ENCODE measurements at regions not wholly inside any gene's neighbourhood (a gene's known extent, or its start where the extent isn't known, plus 50 kb on each side); places are given as distances from the start of the nearest gene placed in this dataset.

- no peak overlapping the region for H3K4me3 ChIP-seq (ENCODE audit: low read length)
- H3K36me3 ChIP-seq (ENCODE audit: control insufficient read depth, insufficient read depth, low read length): no peaks in the 10 kb centered on the region
- H3K27ac ChIP-seq (ENCODE audit: low read length): no peak overlapping the region
- no peaks in the 10 kb centered on the region for H3K27me3 ChIP-seq (ENCODE audit: control insufficient read depth, insufficient read depth, low read length)
- WGBS (ENCODE audit: insufficient coverage, insufficient read length): no CpG with 5 or more reads among the region's 3 CpGs
- DNase-seq (ENCODE audit: low read depth, low spot score): no peak
- H3K4me1 ChIP-seq (ENCODE audit: control insufficient read depth, insufficient read depth, low read length): no peaks in the 10 kb centered on the region
- no peaks in the 10 kb centered on the region for H3K9me3 ChIP-seq (ENCODE audit: control insufficient read depth, insufficient read depth, low read length)
Measured at GRCh38 chr4:11514003-11514402, 85.3 kb upstream of the HS3ST1 start.

- Histone ChIP-seq H3K4me1 (ENCODE audit: control insufficient read depth, insufficient read depth, low read length) (no peaks in the 10 kb centered on the region), H3K9me3 (ENCODE audit: control insufficient read depth, insufficient read depth, low read length) (no peaks in the 10 kb centered on the region), H3K27me3 (ENCODE audit: control insufficient read depth, insufficient read depth, low read length) (no peaks in the 10 kb centered on the region), H3K27ac (ENCODE audit: low read length) (no peak overlapping the region), H3K4me3 (ENCODE audit: low read length) (no peak overlapping the region), H3K36me3 (ENCODE audit: control insufficient read depth, insufficient read depth, low read length) (no peaks in the 10 kb centered on the region)
- no peak for DNase-seq (ENCODE audit: low read depth, low spot score)
- WGBS (ENCODE audit: insufficient coverage, insufficient read length): no CpG with 5 or more reads among the region's 1 CpG
Measured at GRCh38 chr4:11512871-11513270, 84.2 kb upstream of the HS3ST1 start.

- DNase-seq (ENCODE audit: low read depth, low spot score): no peak
Measured at GRCh38 chr4:11511321-11511720, 82.6 kb upstream of the HS3ST1 start.

GRCh38 chr4:11507920-11508319 lies 79.2 kb upstream of the HS3ST1 start:
- no CpG with 5 or more reads among the region's 3 CpGs for WGBS (ENCODE audit: insufficient coverage, insufficient read length)
- H3K9me3 ChIP-seq (ENCODE audit: control insufficient read depth, insufficient read depth, low read length): no peaks in the 10 kb centered on the region
- H3K36me3 ChIP-seq (ENCODE audit: control insufficient read depth, insufficient read depth, low read length): no peaks in the 10 kb centered on the region
- H3K4me3 ChIP-seq (ENCODE audit: low read length): no peak overlapping the region
- no peak for DNase-seq (ENCODE audit: low read depth, low spot score)
- no peak overlapping the region for H3K27ac ChIP-seq (ENCODE audit: low read length)
- no peaks in the 10 kb centered on the region for H3K27me3 ChIP-seq (ENCODE audit: control insufficient read depth, insufficient read depth, low read length)
- no peaks in the 10 kb centered on the region for H3K4me1 ChIP-seq (ENCODE audit: control insufficient read depth, insufficient read depth, low read length)

More at GRCh38 chr4:11511321-11511720, 82.6 kb upstream of the HS3ST1 start:
- Histone ChIP-seq H3K27ac (ENCODE audit: low read length) (no peak overlapping the region), H3K9me3 (ENCODE audit: control insufficient read depth, insufficient read depth, low read length) (no peaks in the 10 kb centered on the region), H3K36me3 (ENCODE audit: control insufficient read depth, insufficient read depth, low read length) (no peaks in the 10 kb centered on the region), H3K27me3 (ENCODE audit: control insufficient read depth, insufficient read depth, low read length) (no peaks in the 10 kb centered on the region), H3K4me3 (ENCODE audit: low read length) (no peak overlapping the region), H3K4me1 (ENCODE audit: control insufficient read depth, insufficient read depth, low read length) (no peaks in the 10 kb centered on the region)
- no CpG with 5 or more reads among the region's 3 CpGs for WGBS (ENCODE audit: insufficient coverage, insufficient read length)

DNA sequence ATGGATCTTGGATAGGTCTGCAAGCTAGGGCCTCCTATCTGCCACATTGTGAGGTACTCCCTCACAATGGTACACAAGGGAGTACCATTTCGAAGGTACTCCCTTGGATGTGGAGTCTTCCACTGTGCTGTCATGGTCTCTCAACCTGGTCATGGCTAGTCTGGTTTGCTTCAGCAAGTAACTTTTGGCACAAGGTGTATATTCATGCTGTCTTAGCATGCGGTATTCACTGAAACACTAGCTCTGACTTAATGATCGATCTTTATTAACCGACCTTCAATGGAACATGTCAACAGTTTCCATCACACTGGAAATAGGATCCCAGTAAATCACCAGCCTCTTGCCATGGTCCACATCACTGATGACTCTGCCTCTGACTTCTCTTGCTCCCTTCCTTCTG lies 77.5 kb upstream of the HS3ST1 start:
- WGBS (ENCODE audit: insufficient coverage, insufficient read length): no CpG with 5 or more reads among the region's 4 CpGs
- H3K27ac ChIP-seq (ENCODE audit: low read length): no peak overlapping the region
- no peak for DNase-seq (ENCODE audit: low read depth, low spot score)

DNA sequence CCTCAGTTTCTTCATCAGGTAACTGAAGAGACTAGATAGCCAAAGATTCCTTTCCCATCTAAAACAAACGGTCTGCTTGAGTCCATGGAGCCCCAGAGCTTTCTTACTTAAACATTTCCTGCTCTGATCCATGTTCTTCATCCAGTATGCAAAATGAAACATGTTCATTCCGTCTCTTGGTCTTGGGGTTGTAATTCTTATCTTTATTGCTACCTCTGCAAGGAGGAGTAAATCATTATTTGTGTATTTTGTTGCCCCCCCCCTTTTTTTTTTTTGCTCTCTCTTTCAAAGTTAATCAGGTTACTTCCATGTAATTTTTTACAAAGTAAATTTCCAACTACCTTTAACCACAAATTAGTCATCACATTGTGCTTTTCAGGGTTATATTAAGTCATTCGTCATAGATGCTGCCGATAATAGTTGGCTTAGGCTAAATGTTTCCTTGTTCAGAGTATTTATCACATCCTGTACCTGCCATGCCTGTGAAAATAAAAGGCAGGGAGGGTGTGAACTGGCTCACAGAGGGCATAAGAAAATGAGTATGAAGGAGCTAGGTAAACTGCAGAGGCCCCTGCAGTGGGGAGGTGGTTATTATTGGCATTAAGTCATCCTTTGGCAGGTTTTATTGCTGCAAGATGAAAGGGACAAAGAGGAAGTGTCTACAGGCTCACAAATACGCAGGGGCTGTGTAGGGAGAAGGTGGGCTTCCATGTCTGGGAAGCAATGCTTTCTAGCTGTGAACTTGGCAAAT lies 76.7 kb upstream of the HS3ST1 start:
- Histone ChIP-seq H3K27me3 (ENCODE audit: control insufficient read depth, insufficient read depth, low read length) (no peaks in the 10 kb centered on the region), H3K4me3 (ENCODE audit: low read length) (no peak overlapping the region), H3K9me3 (ENCODE audit: control insufficient read depth, insufficient read depth, low read length) (no peaks in the 10 kb centered on the region), H3K27ac (ENCODE audit: low read length) (no peak overlapping the region), H3K4me1 (ENCODE audit: control insufficient read depth, insufficient read depth, low read length) (no peaks in the 10 kb centered on the region), H3K36me3 (ENCODE audit: control insufficient read depth, insufficient read depth, low read length) (no peaks in the 10 kb centered on the region)
- DNase-seq (ENCODE audit: low read depth, low spot score): no peak
- no CpG with 5 or more reads among the region's 5 CpGs for WGBS (ENCODE audit: insufficient coverage, insufficient read length)

More for the DNA sequence above, 77.5 kb upstream of the HS3ST1 start:
- Histone ChIP-seq H3K4me1 (ENCODE audit: control insufficient read depth, insufficient read depth, low read length) (no peaks in the 10 kb centered on the region), H3K4me3 (ENCODE audit: low read length) (no peak overlapping the region), H3K36me3 (ENCODE audit: control insufficient read depth, insufficient read depth, low read length) (no peaks in the 10 kb centered on the region), H3K27me3 (ENCODE audit: control insufficient read depth, insufficient read depth, low read length) (no peaks in the 10 kb centered on the region), H3K9me3 (ENCODE audit: control insufficient read depth, insufficient read depth, low read length) (no peaks in the 10 kb centered on the region)

DNA sequence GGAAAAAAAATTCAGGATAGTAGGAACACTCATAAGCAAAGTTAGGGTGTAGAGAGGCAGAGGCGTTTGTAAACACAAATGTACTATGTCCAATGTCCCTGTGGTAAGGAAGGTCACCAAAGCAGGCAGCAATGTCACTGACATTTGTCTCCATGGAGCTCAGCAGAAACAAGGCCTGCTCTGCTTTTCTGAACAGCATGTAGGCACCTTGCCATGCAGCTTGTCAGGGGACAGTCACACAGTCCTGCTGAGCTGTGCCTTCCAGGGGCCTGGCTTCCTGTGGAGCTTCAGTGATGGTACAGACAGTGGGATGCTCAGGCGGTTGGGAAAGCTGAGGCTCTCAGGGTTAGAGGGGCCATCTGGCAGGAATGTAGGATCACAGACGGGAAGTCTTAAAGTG lies 74.5 kb upstream of the HS3ST1 start:
- no peaks in the 10 kb centered on the region for H3K27me3 ChIP-seq (ENCODE audit: control insufficient read depth, insufficient read depth, low read length)
- no peaks in the 10 kb centered on the region for H3K9me3 ChIP-seq (ENCODE audit: control insufficient read depth, insufficient read depth, low read length)
- WGBS (ENCODE audit: insufficient coverage, insufficient read length): no CpG with 5 or more reads among the region's 3 CpGs
- H3K4me1 ChIP-seq (ENCODE audit: control insufficient read depth, insufficient read depth, low read length): no peaks in the 10 kb centered on the region
- no peak overlapping the region for H3K27ac ChIP-seq (ENCODE audit: low read length)
- H3K4me3 ChIP-seq (ENCODE audit: low read length): no peak overlapping the region
- DNase-seq (ENCODE audit: low read depth, low spot score): no peak
- H3K36me3 ChIP-seq (ENCODE audit: control insufficient read depth, insufficient read depth, low read length): no peaks in the 10 kb centered on the region

- H3K27me3 ChIP-seq (ENCODE audit: control insufficient read depth, insufficient read depth, low read length): no peaks in the 10 kb centered on the region
- 100% methylated on average over 1 of the region's 3 CpGs for WGBS (ENCODE audit: insufficient coverage, insufficient read length)
- no peaks in the 10 kb centered on the region for H3K36me3 ChIP-seq (ENCODE audit: control insufficient read depth, insufficient read depth, low read length)
- no peak overlapping the region for H3K27ac ChIP-seq (ENCODE audit: low read length)
- no peak overlapping the region for H3K4me3 ChIP-seq (ENCODE audit: low read length)
- H3K4me1 ChIP-seq (ENCODE audit: control insufficient read depth, insufficient read depth, low read length): no peaks in the 10 kb centered on the region
- H3K9me3 ChIP-seq (ENCODE audit: control insufficient read depth, insufficient read depth, low read length): no peaks in the 10 kb centered on the region
- no peak for DNase-seq (ENCODE audit: low read depth, low spot score)
Measured at GRCh38 chr4:11497972-11498371, 69.3 kb upstream of the HS3ST1 start.

DNA sequence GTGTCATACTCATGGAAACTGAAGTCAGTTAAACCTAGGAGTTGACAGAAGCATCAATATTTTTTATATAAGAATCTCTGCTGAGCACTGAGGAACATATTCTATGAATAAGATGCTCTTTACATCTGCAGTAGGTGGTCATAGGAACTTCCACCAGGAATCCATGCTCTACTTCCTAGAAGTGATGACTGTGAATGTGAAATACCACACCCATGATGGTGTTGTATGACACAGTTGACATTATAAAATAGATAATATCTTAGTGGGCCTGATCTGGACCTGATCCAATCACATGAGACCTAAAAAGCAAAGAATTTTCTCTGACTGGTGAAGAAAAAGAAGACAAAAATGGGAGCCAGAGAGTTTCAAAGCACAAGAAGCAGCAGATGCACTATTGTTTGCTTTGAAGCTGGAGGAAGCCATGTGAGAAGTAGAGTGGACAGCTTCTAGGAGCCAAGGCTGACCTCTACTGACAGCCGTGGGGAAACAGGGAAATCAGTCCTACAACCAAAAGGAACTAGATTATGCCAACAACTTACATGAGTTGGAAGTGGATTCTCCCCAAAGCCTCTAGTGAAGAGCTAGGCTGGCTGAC lies 68.6 kb upstream of the HS3ST1 start:
- H3K9me3 ChIP-seq (ENCODE audit: control insufficient read depth, insufficient read depth, low read length): no peaks in the 10 kb centered on the region
- H3K27me3 ChIP-seq (ENCODE audit: control insufficient read depth, insufficient read depth, low read length): no peaks in the 10 kb centered on the region
- DNase-seq (ENCODE audit: low read depth, low spot score): no peak
- no CpG with 5 or more reads among the region's 1 CpG for WGBS (ENCODE audit: insufficient coverage, insufficient read length)
- no peak overlapping the region for H3K4me3 ChIP-seq (ENCODE audit: low read length)
- H3K27ac ChIP-seq (ENCODE audit: low read length): no peak overlapping the region
- H3K36me3 ChIP-seq (ENCODE audit: control insufficient read depth, insufficient read depth, low read length): no peaks in the 10 kb centered on the region
- H3K4me1 ChIP-seq (ENCODE audit: control insufficient read depth, insufficient read depth, low read length): no peaks in the 10 kb centered on the region

- Histone ChIP-seq H3K4me1 (ENCODE audit: control insufficient read depth, insufficient read depth, low read length) (no peaks in the 10 kb centered on the region), H3K27ac (ENCODE audit: low read length) (no peak overlapping the region), H3K9me3 (ENCODE audit: control insufficient read depth, insufficient read depth, low read length) (no peaks in the 10 kb centered on the region), H3K4me3 (ENCODE audit: low read length) (no peak overlapping the region), H3K36me3 (ENCODE audit: control insufficient read depth, insufficient read depth, low read length) (no peaks in the 10 kb centered on the region), H3K27me3 (ENCODE audit: control insufficient read depth, insufficient read depth, low read length) (no peaks in the 10 kb centered on the region)
- no CpG with 5 or more reads among the region's 7 CpGs for WGBS (ENCODE audit: insufficient coverage, insufficient read length)
- no peak for DNase-seq (ENCODE audit: low read depth, low spot score)
Measured at GRCh38 chr4:11496351-11496829, 67.7 kb upstream of the HS3ST1 start.

GRCh38 chr4:11495818-11496217 lies 67.1 kb upstream of the HS3ST1 start:
- H3K36me3 ChIP-seq (ENCODE audit: control insufficient read depth, insufficient read depth, low read length): no peaks in the 10 kb centered on the region
- H3K4me1 ChIP-seq (ENCODE audit: control insufficient read depth, insufficient read depth, low read length): no peaks in the 10 kb centered on the region
- no peak for DNase-seq (ENCODE audit: low read depth, low spot score)
- no peak overlapping the region for H3K27ac ChIP-seq (ENCODE audit: low read length)
- WGBS (ENCODE audit: insufficient coverage, insufficient read length): no CpG with 5 or more reads among the region's 2 CpGs
- no peaks in the 10 kb centered on the region for H3K27me3 ChIP-seq (ENCODE audit: control insufficient read depth, insufficient read depth, low read length)
- H3K9me3 ChIP-seq (ENCODE audit: control insufficient read depth, insufficient read depth, low read length): no peaks in the 10 kb centered on the region
- H3K4me3 ChIP-seq (ENCODE audit: low read length): no peak overlapping the region
